Hematopoietic multipotent progenitor cell treated with erythropoietin and hydrocortisone succinate and interleukin-3 and kit ligand, for 4 days (in vitro differentiated cells): ENCODE measurements at regions not wholly inside any gene's neighbourhood (a gene's known extent, or its start where the extent isn't known, plus 50 kb on each side); places are given as distances from the start of the nearest gene placed in this dataset.

Experiments
- DNase-seq: peaks from one replicate; pipeline ENCODE4 v3.0.0-alpha.2; 2015

GRCh38 chr4:125975861-125976397 lies 661.2 kb downstream of the FAT4 start:
- no peak for DNase-seq

GRCh38 chr4:125979950-125980349 lies 665.2 kb downstream of the FAT4 start:
- DNase-seq, result no peak

GRCh38 chr4:125983168-125983567 lies 668.4 kb downstream of the FAT4 start:
- no peak for DNase-seq

GRCh38 chr4:125985856-125986255 lies 671.1 kb downstream of the FAT4 start:
- peak; percentile 47 for DNase-seq

- DNase-seq, result no peak
Observed at GRCh38 chr4:125986307-125986706, 671.6 kb downstream of the FAT4 start.

GRCh38 chr4:125988464-125988863 lies 673.7 kb downstream of the FAT4 start:
- DNase-seq, result no peak

- no peak for DNase-seq
Observed at GRCh38 chr4:125991398-125991797, 676.6 kb downstream of the FAT4 start.

- DNase-seq, result no peak
Observed at GRCh38 chr4:125992891-125993290, 678.1 kb downstream of the FAT4 start.

- DNase-seq, result no peak
Observed at GRCh38 chr4:125994024-125994423, 679.3 kb downstream of the FAT4 start.

GRCh38 chr4:125994430-125994829 lies 679.7 kb downstream of the FAT4 start:
- DNase-seq, result no peak

GRCh38 chr4:126004941-126005340 lies 690.2 kb downstream of the FAT4 start:
- no peak for DNase-seq

GRCh38 chr4:126007142-126007541 lies 692.4 kb downstream of the FAT4 start:
- DNase-seq, result no peak

- DNase-seq, result no peak
Observed at GRCh38 chr4:126012691-126013290, 698.0 kb downstream of the FAT4 start.

- no peak for DNase-seq
Observed at GRCh38 chr4:126018274-126018673, 703.5 kb downstream of the FAT4 start.

- no peak for DNase-seq
Observed at GRCh38 chr4:126023896-126024295, 709.1 kb downstream of the FAT4 start.

GRCh38 chr4:126027601-126028000 lies 712.8 kb downstream of the FAT4 start:
- DNase-seq, result no peak

- DNase-seq, result no peak
Observed at GRCh38 chr4:126028876-126029275, 714.1 kb downstream of the FAT4 start.

GRCh38 chr4:126037231-126037630 lies 722.5 kb downstream of the FAT4 start:
- no peak for DNase-seq

- no peak for DNase-seq
Observed at GRCh38 chr4:126038502-126039144, 723.9 kb downstream of the FAT4 start.

GRCh38 chr4:126046081-126046614 lies 731.4 kb downstream of the FAT4 start:
- DNase-seq, result no peak

- DNase-seq, result no peak
Observed at GRCh38 chr4:126047114-126047513, 732.4 kb downstream of the FAT4 start.

GRCh38 chr4:126051689-126052424 lies 737.1 kb downstream of the FAT4 start:
- DNase-seq, result no peak

- DNase-seq, result no peak
Observed at GRCh38 chr4:126056116-126056650, 741.4 kb downstream of the FAT4 start.
